SK-N-SH treated with all-trans-retinoic acid at 6 μM for 48 hours (cell line): ENCODE measurements at regions not wholly inside any gene's neighbourhood (a gene's known extent, or its start where the extent isn't known, plus 50 kb on each side); places are given as distances from the start of the nearest gene placed in this dataset.

Experiments
- BACH2 ChIP-seq: fragments of 250-450 bp; sonication (Bioruptor Pico); IDR thresholded peaks from 2 replicates; pipeline ENCODE4 v1.9.0; 2021; ENCODE audit warnings: mild to moderate bottlenecking, borderline replicate concordance
- CSDC2 ChIP-seq: fragments of 250-450 bp; sonication (Bioruptor Pico); IDR thresholded peaks from 2 replicates; pipeline ENCODE4 v1.5.0; 2020; ENCODE audit warnings: mild to moderate bottlenecking, moderate library complexity
- ISL1 ChIP-seq: fragments of 250-450 bp; sonication (Bioruptor Pico); IDR thresholded peaks from 2 replicates; pipeline ENCODE4 v2.1.2; 2022; ENCODE audit warnings: mild to moderate bottlenecking, moderate library complexity
- RARB ChIP-seq: fragments of 250-450 bp; sonication (Bioruptor Pico); IDR thresholded peaks from 2 replicates; pipeline ENCODE4 v1.8.0; 2021; ENCODE audit warnings: mild to moderate bottlenecking, moderate library complexity
- SNAI2 ChIP-seq: fragments of 250-450 bp; sonication (Bioruptor Pico); IDR thresholded peaks from 2 replicates; pipeline ENCODE4 v1.5.0; 2020; ENCODE audit warnings: mild to moderate bottlenecking, moderate library complexity
- ZC3H10 ChIP-seq: fragments of 250-450 bp; sonication (Bioruptor Pico); IDR thresholded peaks from 2 replicates; pipeline ENCODE4 v1.5.1; 2021; ENCODE audit warnings: mild to moderate bottlenecking, moderate library complexity
- ZFP30 ChIP-seq: fragments of 450-650 bp; formaldehyde crosslinking; IDR thresholded peaks from 2 replicates; pipeline ENCODE4 v1.5.0; 2022; ENCODE audit warnings: mild to moderate bottlenecking, moderate library complexity
- TF ChIP-seq, protein P1 (sequence below): fragments of 250-450 bp; sonication (Bioruptor Pico); IDR thresholded peaks from 2 replicates; pipeline ENCODE4 v1.5.1; 2020; ENCODE audit warnings: low read depth, mild to moderate bottlenecking, moderate library complexity

DNA sequence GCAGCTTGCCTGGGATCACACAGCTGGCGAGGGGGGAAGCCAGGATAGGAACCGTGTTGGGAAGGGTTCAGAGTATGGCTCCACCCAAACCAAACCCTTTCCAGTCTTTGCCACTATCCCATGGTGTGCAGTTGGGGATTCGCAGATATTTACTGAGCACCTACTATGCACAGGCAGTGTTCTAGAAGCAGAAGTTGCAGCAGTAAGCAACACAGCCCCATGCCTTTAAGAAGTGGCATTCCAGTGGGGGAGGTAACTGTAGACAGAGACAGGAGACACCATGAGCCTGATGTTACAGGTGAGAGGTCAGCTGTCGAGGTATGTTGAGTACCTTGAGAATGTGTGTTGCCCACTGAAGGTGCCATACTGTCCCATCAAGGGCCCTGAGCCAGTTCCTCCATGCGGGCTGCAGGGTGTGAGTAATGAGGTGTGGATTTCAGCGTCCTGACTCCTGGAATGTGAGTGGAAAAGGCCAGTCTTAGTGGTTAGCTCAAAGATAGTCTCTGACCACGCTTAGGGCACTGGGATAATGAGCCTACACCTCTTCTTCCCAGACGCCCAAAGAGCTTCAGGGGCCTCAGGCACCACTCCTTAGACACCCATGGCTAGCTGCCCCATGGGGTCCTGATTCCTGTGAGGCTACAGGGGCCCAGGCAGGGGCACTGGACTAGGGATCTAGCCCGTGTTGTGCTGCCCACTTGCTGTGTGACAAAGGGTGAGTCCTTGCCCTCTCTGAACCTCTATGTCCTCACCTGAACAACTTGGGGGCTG is 71.8 kb upstream of the TP53I11 start:
- TF ChIP-seq ISL1 (CRISPR knock-in tag) (no peak), ZFP30 (CRISPR knock-in tag) (no peak), SNAI2 (no peak), ZC3H10 (CRISPR knock-in tag) (no peak), RARB (CRISPR knock-in tag) (no peak), BACH2 (CRISPR knock-in tag) (no peak), CSDC2 (CRISPR knock-in tag) (no peak)
- TF ChIP-seq, protein P1, sequence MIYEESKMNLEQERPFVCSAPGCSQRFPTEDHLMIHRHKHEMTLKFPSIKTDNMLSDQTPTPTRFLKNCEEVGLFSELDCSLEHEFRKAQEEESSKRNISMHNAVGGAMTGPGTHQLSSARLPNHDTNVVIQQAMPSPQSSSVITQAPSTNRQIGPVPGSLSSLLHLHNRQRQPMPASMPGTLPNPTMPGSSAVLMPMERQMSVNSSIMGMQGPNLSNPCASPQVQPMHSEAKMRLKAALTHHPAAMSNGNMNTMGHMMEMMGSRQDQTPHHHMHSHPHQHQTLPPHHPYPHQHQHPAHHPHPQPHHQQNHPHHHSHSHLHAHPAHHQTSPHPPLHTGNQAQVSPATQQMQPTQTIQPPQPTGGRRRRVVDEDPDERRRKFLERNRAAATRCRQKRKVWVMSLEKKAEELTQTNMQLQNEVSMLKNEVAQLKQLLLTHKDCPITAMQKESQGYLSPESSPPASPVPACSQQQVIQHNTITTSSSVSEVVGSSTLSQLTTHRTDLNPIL = no peak
